ENCODE measurements at regions not wholly inside any gene's neighbourhood (a gene's known extent, or its start where the extent isn't known, plus 50 kb on each side); places are given as distances from the start of the nearest gene placed in this dataset.

GRCh38 chr2:16071039-16071864, 130.9 kb downstream of the MYCN start:
- TF ChIP-seq SUZ12 (IDR thresholded peaks at IDR 0.05; ENCODE audit: extremely low read depth, insufficient read depth, insufficient read length) (no peak), YY1 (IDR thresholded peaks at IDR 0.05; ENCODE audit: insufficient read depth, insufficient read length) (no peak), ZNF274 (IDR thresholded peaks at IDR 0.05; ENCODE audit: low read depth, low read length) (no peak)
